GM21360 (cell line): ENCODE measurements at regions not wholly inside any gene's neighbourhood (a gene's known extent, or its start where the extent isn't known, plus 50 kb on each side); places are given as distances from the start of the nearest gene placed in this dataset.

Experiments
- ATAC-seq: cut with Tn5 transposase; IDR thresholded peaks from one replicate; pipeline ENCODE4 v1.9.1; 2021; ENCODE audit warnings: mild to moderate bottlenecking, moderate library complexity; ENCODE audit not compliant: unreplicated experiment

DNA sequence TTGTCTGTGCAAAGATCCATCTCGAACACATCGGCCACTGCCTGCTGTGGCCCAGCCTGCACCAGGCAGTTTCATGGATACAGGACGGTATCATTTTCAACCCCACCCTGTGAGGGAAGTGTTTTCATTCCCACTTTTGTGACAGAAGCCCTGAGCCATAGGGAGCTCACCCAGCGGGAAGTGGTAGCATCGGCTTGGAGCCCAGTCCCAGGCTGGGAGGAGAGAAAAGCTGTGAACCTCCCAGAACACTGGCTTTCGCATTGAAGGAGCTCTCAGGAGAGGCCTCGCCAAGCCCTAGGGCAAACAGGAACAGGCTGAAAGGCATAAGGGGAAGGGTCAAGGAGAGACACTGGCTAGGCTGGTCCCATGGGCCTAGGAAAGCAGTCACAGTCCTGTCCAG lies 166.1 kb downstream of the TFCP2L1 start:
- ATAC-seq, result no peak

DNA sequence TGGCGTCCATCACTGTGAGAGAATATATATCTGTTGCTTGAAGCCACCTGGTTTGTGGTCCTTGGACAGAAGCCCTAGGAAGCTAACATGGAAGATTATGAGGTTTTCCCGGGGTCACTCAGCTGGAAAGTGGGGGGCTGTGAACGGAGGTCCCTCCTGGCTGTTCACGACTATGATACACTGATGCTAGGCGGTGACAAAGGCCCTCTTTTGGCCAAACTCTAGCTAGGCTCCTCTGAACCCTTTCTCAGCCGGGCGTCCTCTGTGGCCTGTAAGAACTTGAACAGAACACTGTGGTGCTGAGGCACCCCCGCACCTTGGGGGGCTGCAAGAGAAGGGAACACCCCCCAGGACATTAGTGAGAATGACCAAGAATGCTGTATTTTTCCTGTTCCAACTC lies 164.6 kb downstream of the TFCP2L1 start:
- no peak for ATAC-seq

DNA sequence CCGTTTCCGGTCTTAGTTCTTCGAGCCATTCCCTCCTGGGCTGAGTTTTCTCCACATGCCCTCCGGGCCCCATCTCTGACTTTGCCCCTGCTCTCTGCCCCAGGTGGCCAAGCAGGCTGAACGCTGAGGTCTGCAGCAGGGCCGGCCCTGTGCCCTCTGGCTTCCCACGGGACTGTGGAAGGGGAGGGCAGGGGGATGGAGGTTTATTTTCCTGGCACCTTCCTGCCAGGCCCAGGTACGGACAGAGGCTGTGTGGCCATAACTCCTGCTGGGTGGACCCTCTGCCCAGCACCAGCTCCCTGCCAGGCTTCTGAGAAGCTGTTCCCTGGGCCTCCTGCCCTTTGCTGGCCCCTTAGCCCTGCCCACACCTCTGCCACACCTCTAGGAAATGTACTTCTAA lies 164.0 kb downstream of the TFCP2L1 start:
- no peak for ATAC-seq

DNA sequence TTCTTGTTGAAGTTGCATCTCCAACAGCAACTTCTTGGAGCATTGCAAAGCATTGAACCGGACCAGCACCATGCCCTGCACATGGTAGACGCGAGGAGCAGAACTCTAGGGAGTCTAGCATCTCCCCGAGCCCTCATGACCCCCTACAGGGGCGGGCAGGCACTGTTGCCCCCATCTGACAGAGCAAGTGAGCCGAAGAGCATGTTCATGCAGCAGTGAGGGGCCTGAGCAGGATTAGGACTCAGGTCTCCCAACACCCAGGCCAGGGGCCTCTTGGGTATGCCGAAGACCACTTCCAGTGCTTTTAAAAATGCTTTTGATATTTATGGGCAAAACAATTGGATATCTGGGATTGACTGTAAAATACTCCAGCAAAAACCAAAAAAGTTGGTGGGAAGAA lies 163.3 kb downstream of the TFCP2L1 start:
- no peak for ATAC-seq

DNA sequence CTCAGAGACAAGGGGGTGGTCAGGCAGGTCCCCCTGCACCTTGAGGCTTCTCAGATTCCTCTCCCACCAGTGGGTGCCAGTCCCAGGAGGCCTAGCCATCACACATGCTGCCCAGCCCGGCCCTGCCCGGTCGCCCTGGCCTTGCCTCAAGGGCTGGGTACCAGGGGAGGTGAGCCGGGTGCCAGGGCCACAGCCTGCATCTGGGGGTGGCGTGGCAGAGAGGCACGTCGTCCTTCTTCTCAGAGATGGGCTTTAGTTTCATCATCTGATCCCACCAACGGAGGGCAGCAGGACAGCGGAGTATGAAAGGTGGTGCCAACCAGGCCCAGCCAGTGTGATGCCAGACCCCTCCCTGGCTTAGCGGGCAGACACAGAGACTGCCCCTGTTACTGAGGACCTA lies 161.7 kb downstream of the TFCP2L1 start:
- ATAC-seq, result no peak

DNA sequence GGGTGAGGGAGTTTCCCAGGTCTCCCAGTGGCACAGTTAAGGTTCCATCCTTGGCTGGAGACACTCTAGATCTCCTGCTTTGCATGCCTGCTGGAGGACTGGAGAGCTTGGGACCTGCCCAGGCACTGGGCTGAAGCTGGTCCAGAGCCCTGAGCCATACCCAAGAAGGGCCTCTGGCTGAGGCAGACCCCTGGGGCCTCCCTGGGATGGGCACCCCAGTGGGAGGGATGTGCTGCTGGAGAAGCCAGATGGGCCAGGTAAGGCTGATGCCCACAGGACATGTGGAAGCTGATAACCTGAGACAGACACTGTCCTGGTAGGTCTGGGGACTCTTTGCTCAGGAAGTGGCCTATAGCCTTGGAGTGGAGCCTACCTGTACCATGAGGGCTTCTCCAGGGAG lies 160.7 kb downstream of the TFCP2L1 start:
- ATAC-seq, result no peak

DNA sequence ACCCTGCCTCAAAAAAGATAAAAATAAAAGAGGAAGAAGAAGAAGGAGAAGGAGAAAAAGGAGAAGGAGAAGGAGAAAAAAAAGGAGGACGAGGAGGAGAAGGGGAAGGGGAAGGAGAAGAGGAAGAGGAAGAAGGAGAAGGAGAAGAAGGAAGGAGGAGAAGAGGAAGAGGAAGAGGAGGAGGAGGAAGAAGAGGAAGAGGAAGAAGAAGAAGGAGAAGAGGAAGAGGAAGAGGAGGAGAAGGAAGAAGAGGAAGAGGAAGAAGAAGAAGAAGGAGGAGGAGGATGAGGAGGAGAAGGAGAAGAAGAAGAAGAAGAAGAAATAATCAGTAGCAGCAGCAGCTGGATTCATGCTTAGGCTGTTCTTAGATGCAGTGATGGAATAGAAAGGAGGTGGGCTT lies 159.7 kb downstream of the TFCP2L1 start:
- no peak for ATAC-seq

DNA sequence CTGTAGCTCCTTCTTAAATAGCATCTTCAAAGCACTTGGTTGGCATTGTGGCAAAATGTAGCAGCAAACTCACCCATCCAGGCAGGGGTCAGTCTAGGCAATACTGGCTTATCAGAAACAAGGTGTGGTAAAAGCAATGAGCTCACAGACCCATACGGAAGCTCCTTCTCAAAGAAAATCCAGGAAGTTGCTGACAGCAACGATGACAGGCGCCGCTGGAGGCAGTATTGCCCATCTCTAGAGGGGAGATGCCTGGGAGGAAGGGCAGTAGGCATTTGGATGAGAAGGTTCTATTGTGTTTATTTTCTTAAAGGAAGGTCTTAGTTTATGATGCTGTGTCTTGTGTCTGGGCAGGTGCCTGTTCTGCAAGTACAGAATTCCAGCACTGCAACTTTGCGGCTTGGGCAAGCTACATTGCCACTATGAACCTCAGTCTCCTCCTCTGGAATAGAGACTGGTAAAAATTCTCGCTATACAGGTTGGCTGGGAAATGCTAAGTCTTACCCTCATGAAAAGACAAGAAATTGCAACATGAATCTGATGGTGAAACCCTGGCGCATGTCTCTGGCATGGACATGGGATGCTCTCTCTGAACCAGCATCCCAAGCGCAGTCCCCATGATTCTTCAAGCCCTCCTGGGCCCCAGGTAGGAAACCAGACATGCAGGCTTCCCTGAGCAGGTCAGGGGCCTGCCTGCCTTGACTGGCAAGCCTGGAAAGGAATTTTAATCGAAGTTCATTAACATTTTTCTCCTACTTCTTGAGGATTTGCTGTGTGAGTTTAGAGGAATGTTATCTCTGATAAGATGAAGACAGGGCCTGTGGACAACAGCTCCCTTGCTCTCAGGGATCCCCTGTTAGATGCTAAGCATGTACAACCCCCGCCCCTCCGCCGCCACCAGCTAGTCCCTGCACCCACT lies 156.0 kb downstream of the TFCP2L1 start:
- ATAC-seq, result no peak

DNA sequence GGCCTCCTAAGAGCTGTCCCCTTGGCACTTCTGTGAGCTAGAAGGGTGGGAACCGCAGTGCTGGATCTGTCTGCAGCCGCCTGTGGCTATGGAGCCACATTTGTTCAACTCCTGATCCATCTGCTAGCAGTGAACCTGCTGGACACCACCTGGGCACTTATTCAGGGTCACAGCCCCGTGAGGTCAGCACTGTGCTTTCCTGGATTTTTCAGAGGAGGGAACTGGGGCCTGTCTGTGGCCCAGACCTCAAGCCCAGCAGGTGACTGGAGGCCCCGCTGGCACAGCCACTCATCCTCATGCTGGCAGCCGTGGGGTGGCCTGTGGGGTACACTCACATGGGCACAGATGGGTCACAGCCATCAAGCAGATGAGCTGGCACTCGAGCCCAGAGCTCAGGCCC lies 155.3 kb downstream of the TFCP2L1 start:
- no peak for ATAC-seq

DNA sequence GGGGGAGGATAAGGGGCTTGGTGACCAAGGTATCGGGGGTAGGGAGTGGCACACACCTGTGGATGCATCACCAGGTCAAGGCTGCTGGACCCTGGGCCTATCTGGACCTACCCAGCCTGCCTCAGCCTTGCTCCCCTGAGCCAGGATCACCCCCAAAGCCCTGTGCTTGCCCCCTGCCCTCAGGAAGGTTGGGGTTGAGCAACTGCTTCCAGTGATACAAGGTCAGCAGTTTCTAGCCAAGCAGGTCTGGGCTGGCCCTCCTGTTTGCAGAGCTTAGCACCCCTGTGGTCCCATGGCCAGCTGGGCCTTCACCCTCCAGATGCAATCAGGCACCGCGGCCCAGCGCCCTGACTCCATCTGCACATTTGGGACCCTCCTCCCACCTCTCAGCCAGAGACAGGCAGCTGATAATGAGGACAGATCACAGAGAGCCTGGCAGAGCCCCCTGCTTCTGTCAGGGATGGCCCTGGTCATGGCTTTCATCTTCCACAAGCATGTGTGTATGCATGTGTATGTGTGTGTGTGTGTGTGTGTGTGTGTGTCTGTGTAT lies 154.6 kb downstream of the TFCP2L1 start:
- ATAC-seq, result no peak

DNA sequence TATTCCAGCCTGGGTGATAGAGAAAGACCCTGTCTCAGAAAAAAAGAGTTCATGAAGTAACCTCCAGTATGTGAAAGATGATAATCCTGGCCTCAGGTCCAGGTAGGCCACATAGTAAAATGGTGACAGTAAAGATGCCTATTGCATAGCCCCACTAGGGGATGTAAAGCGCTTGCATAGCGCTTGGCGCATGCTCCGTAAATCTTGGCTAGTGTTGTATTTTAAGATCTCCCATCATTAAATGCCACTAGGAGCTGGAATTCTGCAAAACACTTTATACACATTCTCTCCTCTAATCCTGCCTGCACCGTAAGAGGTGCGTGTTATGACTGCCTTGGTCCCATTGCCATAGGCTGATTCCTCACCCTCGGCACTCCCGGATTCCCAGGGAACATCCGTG lies 153.6 kb downstream of the TFCP2L1 start:
- no peak for ATAC-seq

DNA sequence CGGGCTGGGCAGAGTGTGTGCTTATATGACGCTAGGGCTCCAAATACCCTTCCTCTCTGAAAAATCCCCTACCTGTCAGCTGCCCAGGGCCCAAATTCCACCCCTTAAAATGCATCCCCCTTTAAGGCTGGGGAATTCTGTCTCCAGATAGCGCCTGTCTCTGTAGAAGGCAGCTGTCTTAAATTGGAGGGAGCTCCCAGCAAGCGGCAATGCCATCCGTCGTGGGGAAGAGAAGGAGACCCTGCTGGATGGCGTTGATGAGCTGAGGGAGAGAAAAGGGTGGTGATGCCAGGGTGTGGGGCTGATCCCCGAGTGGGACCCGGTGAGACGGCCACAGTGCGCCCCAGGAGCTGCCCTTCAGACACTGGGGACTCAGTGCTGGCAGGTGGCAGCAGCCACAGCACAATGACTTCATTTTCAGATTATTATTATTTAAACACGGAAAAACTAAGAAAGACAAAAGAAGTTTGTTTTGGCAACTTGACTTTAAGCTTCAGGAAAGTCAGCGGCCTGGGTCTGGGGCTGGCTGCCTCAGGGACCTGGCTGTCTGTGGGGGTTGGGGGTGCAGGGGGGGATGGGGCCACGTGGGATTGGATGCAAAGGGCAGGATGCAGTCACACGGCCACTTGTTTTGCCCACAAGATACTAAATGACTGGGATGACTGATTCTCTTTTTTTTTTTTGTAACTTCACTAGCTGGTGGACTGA lies 152.8 kb downstream of the TFCP2L1 start:
- ATAC-seq, result no peak

DNA sequence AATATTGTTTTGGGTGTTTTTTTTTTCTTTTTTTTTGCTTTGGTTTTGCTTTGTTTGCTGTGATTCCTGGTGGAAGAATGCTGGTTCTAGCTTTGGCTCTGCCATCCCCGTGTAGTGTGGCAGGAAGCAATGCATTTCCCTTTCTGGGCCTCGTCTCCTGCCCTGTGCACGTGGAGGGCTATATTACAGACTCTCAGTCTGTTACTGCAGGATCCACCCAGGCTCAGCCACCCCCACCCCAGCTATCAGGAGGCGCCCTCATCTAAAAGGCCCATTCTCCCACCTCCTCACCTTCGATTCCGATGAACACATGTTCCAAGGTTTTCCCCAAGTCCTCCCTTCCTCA lies 152.3 kb downstream of the TFCP2L1 start:
- ATAC-seq, result no peak

DNA sequence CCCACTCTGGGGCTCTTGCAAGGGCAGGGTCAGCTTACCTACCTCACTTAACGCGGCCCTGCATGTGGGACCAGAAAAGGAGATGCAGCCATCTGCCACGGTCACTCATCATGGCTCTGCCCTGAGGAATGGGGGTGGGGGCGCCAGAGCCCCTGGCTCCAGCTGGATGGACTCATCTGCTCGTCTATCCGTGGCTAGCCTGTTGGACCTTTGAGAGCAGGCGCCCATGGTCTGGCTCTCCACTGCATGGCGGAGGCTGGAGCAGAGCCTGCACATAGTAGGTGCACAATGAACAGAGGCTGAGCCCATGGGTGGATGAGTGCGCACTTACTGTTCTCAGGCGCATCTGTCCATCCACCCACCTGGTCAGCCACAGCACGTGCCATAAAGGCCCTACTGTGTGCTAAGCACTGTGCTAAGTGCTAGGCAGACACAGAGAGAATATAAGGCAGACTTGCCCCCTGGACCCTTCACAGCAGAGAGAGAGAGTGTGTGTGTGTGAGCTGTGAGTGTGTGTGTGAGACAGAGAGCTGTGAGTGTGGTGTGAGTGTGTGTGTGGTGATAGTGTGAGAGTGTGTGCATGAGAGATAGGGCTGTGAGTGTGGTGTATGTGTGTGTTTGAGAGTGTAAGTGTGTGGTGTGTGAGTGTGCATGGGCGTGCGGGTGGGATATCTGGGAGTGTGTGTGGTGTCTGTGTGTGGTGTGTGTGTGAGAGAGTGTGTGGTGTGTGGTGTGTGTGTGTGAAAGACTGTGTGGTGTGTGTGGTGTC lies 151.3 kb downstream of the TFCP2L1 start:
- ATAC-seq, result no peak

DNA sequence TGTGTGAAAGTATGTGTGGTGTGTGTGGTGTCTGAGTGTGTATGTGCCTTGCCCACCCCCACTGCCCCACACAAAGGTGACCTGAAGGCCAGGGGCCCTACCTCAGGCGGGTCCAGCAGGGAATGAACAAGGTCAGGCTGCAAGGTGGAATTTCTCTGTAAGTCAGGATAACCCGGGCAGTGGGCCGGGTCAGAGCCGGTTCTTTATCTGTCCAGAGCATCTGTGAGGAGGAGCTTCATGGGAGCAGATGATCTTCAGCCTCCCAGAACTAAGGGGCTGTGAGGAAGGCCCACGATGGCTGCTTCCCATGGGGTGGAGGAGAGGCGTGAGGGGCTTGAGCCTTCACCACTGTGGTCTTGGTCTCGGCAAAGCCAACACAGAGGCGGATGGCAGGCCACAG lies 150.3 kb downstream of the TFCP2L1 start:
- no peak for ATAC-seq

DNA sequence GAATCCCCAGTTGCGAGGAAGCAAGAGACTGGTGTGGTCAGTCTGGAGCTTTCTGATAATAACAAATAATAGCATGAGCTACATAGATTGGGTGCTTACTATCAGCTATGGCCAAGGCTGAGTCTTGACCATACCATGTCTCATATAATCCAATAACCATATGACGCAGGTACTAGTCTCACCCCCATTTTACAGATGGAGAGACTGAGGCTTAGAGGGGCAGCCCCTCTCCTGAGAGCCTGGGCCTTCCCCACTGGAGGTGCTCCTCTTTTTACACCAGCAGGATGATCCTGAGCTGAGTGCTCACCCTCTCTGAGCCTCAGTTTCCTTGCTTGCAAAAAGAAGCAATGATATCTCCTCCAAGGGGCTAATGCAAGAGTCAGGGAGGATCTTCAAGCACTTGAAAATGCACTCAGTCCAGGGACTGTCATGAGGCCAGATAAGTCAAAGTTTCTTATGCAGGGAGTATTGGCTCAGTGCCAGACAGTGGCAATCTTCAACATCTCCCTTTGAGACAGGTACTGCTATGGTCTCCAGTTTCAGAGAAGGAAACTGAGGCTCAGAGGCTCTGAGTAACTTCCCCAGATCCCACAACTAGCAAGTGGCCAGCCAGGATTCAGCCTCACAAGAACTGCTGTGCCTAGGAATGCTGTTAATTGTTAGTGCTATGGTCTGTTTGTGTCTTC lies 149.7 kb downstream of the TFCP2L1 start:
- no peak for ATAC-seq

DNA sequence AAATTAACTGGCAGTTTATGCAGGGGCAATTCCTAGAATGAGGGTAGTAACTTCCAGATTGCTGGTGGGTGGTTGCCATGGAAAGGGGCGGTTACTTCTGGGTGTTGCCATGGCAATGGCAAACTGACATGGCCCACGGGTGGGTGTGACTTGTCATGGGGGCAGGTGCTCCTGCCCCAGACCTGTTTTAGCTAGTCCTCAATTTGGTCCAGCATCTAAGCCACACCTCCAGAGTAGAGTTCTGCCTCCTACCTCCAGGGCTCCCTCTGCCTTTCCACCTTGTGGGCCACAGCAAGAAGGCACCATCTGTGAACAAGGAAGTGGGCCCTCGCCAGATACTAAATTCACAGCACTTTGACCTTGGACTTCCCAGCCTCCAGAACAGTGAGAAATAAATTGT lies 148.7 kb downstream of the TFCP2L1 start:
- no peak for ATAC-seq

DNA sequence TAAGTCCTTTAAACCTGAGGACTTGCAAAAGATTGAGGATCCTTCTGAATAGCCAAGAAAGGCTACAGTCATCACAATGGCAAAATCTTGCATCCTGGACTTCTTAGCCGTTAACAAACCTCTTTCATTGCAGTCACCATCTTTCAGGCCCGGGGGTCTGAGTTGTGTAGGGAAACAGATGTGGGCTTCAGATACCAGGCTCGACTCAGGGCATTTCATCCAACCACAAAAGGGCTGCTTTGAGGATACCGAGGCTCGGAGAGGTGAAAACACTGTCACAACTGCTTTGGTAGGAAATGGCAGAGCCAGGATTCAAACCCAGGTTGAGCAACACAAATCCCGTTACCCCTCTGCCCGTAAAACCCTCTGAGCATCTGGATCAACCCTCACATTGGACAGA lies 147.4 kb downstream of the TFCP2L1 start:
- ATAC-seq, result no peak

DNA sequence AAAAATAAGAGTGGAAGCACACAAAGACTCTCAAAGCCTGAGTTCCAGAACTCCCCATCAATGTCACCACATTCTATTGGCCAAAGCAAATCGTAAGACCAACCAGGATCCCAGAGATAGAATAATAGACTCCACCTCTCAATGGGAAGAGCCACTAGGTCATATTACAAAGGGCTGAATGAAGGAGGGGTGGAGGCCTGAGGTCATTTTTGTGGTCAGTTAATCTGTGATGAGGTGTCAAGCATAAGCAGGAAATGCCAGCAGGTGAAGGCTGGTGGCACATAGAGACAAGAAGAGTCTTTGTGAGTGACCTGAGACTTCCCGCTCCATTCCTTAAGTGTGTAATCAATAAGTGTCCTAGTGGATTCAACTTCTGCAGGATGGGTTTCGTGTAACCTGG lies 144.3 kb downstream of the TFCP2L1 start:
- ATAC-seq, result no peak

DNA sequence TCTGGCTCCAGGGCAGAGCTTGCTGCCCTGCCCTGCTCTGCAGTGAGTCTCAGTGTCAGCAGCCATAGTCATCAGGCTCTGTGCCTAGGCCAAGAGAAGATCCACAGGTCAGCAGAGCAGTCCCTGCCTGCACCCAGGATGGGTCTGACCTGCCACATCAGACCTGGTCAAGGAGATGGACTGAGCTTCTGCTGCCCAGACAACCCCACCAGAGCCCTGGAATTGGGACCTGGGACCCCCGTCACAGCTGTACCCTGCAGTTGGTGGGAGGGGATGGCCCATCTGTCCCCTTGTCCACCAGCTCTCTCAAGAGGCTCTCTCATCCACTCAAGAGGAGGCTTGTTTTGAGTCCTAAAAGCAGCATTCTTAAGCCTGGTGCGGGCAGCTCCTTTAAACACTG lies 142.6 kb downstream of the TFCP2L1 start:
- no peak for ATAC-seq

DNA sequence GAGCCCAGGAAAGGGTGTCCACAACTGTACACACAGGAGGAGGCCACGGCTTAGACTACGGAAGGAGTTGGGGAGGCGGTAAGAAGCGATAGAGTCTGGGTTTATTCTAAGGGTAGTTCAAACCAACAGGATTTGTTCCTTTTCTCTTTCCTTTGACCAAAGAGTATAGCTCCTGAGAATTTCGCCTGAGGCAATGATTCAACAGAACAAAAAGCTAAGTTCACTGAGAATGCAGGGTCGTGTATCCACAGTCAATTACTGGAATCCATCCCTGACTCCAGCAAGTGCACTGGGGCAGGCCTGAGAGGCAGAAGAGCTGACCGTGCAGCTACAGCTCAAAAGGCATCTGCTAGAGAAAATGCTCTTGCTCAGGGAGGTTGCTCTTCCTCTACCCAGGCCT lies 140.9 kb downstream of the TFCP2L1 start:
- ATAC-seq, result no peak
